Neutrophil (primary cell): ENCODE measurements at regions not wholly inside any gene's neighbourhood (a gene's known extent, or its start where the extent isn't known, plus 50 kb on each side); places are given as distances from the start of the nearest gene placed in this dataset.

Source experiments
- H3K27ac ChIP-seq: fragments of 200-600 bp; sonication (generic); 2 replicates; pipeline ENCODE4 v1.5.1; 2016; ENCODE audit warnings: mild to moderate bottlenecking, moderate library complexity
- H3K27me3 ChIP-seq: fragments of 200-600 bp; sonication (generic); 2 replicates; pipeline ENCODE4 v1.6.0; 2016; ENCODE audit warnings: mild to moderate bottlenecking
- H3K36me3 ChIP-seq: fragments of 200-600 bp; sonication (generic); 2 replicates; pipeline ENCODE4 v1.5.1; 2017
- H3K4me1 ChIP-seq, 2 experiments: fragments of 200-600 bp in 1 of 2; sonication (generic) in 1 of 2; 1 replicate in 1 of 2; 2 replicates in 1 of 2; pipeline versions ENCODE4 v1.5.1 to v1.6.1; 2013 to 2016; ENCODE audit warnings: low read depth in 1 of 2, low read length in 1 of 2, mild to moderate bottlenecking in 1 of 2, moderate library complexity in 1 of 2; ENCODE audit not compliant: control insufficient read depth in 1 of 2, insufficient read depth in 1 of 2
- H3K4me3 ChIP-seq, 2 experiments: fragments of 200-600 bp in 1 of 2; sonication (generic) in 1 of 2; 1 replicate in 1 of 2; 2 replicates in 1 of 2; pipeline ENCODE4 v1.5.1; 2013 to 2016; ENCODE audit warnings: low read depth in 1 of 2, low read length in 1 of 2, mild to moderate bottlenecking in 1 of 2, moderate library complexity in 1 of 2
- H3K9me3 ChIP-seq: fragments of 200-600 bp; sonication (generic); 2 replicates; pipeline ENCODE4 v1.5.1; 2016
- TF ChIP-seq, protein P1 (sequence below): fragments of 200-600 bp; sonication (generic); IDR thresholded peaks from 2 replicates; pipeline ENCODE4 v1.5.1; 2016; ENCODE audit warnings: antibody characterized with exemption

DNA sequence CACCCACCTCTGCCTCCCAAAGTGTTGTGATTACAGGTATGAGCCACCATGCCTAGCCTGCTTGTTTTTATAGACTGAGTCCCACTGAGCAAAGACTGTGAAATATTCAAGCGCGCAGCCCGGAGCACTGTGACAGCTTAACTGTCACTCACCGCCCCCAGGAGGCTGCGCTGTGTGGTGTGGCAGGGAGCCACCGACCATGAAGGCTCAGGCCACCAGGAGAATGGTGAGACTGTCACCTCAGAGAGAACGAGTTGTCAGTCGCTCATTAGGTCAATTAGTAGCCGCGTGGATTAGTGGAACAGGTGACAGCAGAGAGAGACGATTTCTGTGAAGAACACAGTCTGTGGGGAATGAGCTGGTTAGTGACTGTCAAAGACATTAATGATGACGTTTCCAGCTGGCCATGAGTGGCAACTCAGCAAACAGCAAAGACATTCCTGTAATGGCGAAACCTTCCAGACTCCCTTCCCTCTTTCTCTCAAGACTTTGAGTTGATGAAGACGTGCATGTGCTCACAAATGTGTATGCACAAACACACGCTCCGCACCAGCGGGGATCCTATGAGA, 64.5 kb downstream of the CYCS start:
- Histone ChIP-seq H3K27me3 (peaks cover 24% of the 10 kb centered on the region), H3K4me3 (no peak overlapping the region), H3K9me3 (no peaks in the 10 kb centered on the region), H3K4me1 (no peaks in the 10 kb centered on the region), H3K27ac (no peak overlapping the region), H3K36me3 (no peaks in the 10 kb centered on the region)
- TF ChIP-seq, protein P1, sequence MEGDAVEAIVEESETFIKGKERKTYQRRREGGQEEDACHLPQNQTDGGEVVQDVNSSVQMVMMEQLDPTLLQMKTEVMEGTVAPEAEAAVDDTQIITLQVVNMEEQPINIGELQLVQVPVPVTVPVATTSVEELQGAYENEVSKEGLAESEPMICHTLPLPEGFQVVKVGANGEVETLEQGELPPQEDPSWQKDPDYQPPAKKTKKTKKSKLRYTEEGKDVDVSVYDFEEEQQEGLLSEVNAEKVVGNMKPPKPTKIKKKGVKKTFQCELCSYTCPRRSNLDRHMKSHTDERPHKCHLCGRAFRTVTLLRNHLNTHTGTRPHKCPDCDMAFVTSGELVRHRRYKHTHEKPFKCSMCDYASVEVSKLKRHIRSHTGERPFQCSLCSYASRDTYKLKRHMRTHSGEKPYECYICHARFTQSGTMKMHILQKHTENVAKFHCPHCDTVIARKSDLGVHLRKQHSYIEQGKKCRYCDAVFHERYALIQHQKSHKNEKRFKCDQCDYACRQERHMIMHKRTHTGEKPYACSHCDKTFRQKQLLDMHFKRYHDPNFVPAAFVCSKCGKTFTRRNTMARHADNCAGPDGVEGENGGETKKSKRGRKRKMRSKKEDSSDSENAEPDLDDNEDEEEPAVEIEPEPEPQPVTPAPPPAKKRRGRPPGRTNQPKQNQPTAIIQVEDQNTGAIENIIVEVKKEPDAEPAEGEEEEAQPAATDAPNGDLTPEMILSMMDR, result no peak

DNA sequence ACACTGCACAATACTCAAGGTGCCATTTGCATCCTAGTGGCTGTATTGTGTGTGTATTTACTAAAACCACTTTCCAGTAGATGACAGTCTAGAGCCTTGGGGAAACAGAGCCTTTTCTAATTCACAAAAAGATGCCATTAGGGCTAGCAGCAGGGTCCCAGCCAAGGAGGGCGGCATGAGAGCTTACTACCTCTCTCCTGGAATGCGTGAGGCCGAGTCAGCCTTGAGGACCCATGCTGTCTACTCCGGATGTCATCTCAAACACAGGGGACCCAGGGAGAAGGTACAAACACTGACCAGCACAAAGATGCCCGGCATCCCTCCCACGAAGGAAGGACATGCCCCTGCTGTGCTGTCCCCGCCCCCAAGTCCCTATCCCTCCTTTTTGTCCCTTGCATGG, 65.5 kb downstream of the CYCS start:
- TF ChIP-seq, protein P1, result no peak

DNA sequence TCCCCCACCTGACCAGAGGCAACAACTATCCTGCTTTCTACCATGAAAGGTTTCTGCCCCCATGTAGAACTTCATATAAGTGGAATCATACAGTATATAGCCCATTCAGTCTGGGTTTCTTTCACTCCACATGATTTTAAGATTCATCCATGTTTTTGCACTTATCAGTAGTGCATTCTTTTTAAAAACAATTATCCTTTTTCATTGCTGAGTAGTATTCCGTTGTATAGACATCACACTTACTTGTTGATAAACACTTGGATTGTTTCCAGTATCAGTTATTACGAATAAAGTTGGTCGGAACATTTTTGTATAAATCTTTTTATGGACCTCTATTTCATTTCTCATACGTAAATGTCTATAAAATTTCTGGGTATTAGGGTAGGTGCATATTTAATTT, 68.7 kb downstream of the CYCS start:
- no peaks in the 10 kb centered on the region for H3K9me3 ChIP-seq
- H3K4me3 ChIP-seq, result no peak overlapping the region
- TF ChIP-seq, protein P1, result no peak
- H3K4me1 ChIP-seq, result no peaks in the 10 kb centered on the region
- no peak overlapping the region for H3K27ac ChIP-seq
- no peaks in the 10 kb centered on the region for H3K36me3 ChIP-seq
- peaks cover 24% of the 10 kb centered on the region for H3K27me3 ChIP-seq

More for the DNA sequence above, 65.5 kb downstream of the CYCS start:
- Histone ChIP-seq H3K36me3 (no peaks in the 10 kb centered on the region), H3K9me3 (no peaks in the 10 kb centered on the region), H3K4me3 (no peak overlapping the region), H3K27me3 (peaks cover 34% of the 10 kb centered on the region), H3K27ac (no peak overlapping the region), H3K4me1 (no peaks in the 10 kb centered on the region)

DNA sequence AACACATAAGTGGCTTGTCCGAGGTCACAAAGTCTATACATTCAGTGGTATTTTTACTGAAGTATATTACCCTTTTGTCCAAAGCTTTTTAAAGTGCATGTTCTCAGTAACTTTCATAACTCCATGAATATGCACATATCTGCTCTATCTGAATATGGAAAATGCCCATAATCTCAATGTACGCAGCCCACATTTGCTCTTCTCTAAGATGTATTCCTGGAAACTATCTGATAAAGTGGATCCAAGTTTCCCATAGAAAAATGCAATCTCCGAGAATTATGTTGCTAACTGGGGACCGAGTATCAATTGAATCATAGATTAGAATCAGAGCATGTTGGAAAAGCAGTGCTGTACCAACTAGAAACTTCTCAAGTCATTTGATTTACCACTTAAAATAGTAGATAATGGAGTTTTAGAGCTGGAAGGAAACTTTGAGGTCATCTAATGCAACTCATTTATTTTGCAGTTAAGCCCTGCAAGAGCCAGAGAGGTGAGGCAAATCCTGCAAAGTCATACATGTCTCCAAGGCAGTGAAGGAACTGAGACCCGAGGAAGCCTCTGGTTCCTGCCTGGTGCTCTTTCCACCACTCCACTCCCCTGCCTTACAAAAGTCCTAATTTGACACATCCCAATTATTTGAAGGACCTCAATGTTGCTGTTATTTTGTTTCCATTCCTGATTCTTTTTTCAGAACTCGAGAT, 69.4 kb downstream of the CYCS start:
- peaks cover 24% of the 10 kb centered on the region for H3K27me3 ChIP-seq
- H3K4me3 ChIP-seq, result no peak overlapping the region
- no peaks in the 10 kb centered on the region for H3K36me3 ChIP-seq
- H3K9me3 ChIP-seq, result no peaks in the 10 kb centered on the region
- H3K27ac ChIP-seq, result no peak overlapping the region
- TF ChIP-seq, protein P1, result no peak
- H3K4me1 ChIP-seq, result no peaks in the 10 kb centered on the region

DNA sequence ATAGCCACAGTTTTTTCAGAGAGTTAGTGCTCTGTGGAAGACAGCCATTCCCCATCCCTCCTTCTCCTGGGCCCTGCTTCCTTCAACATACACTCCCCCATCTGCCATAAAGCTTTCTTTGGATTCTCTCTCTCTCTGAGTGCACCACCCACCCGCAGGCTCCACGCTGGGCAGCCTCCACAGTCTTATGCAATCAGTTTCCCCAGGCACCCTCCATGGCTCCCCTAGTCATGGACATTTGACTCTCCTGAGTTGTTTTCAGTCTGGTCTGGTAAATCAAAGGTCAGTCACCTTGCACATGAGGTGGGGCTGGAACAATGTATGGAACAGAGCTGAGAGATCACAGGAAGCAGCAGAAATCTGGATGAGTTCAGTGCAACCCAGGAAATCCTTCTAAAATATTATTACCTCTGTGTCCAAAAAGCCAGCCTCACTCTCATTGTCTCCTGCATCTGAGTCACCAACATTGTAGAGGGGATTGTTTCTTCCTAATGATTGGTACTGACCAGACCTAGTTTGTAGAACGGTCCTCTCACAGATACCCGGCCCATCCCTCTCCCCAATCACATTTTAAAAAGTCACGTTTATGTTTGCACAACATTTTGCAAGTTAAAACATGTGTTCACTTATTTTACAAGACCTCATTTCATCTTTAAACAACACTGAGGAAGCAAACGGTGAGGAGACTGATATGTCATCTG, 70.1 kb downstream of the CYCS start:
- H3K4me3 ChIP-seq, result no peak overlapping the region
- H3K9me3 ChIP-seq, result no peaks in the 10 kb centered on the region
- H3K36me3 ChIP-seq, result no peaks in the 10 kb centered on the region
- no peak overlapping the region for H3K27ac ChIP-seq
- H3K27me3 ChIP-seq, result peaks cover 24% of the 10 kb centered on the region
- H3K4me1 ChIP-seq, result no peaks in the 10 kb centered on the region
- TF ChIP-seq, protein P1, result no peak
